ENCODE measurements at regions not wholly inside any gene's neighbourhood (a gene's known extent, or its start where the extent isn't known, plus 50 kb on each side); places are given as distances from the start of the nearest gene placed in this dataset.
"Not testable (repeated sequence)": the region's sequence is repeated elsewhere in the genome, so short reads cannot be mapped to it uniquely, and the experiment has no call there.

GRCh38 chr7:142523821-142524460, 225.3 kb upstream of the PRSS1 start:
- DNase-seq = no peak

GRCh38 chr7:142522735-142523134, 226.5 kb upstream of the PRSS1 start:
- DNase-seq = no peak

GRCh38 chr7:142520885-142521284, 228.4 kb upstream of the PRSS1 start:
- DNase-seq = not testable (repeated sequence)

- not testable (repeated sequence) for DNase-seq
Observed at GRCh38 chr7:142520455-142520854, 228.8 kb upstream of the PRSS1 start.

GRCh38 chr7:142519079-142520078, 229.9 kb upstream of the PRSS1 start:
- DNase-seq = no peak

GRCh38 chr7:142516038-142516501, 233.2 kb upstream of the PRSS1 start:
- peak; percentile 56 for DNase-seq

GRCh38 chr7:142514716-142515115, 234.6 kb upstream of the PRSS1 start:
- not testable (repeated sequence) for DNase-seq

- no peak for DNase-seq
Observed at GRCh38 chr7:142513178-142513955, 235.9 kb upstream of the PRSS1 start.

GRCh38 chr7:142511801-142512200, 237.5 kb upstream of the PRSS1 start:
- DNase-seq = no peak

GRCh38 chr7:142511374-142511773, 237.9 kb upstream of the PRSS1 start:
- no peak for DNase-seq

GRCh38 chr7:142509235-142509634, 240.0 kb upstream of the PRSS1 start:
- not testable (repeated sequence) for DNase-seq

- DNase-seq = no peak
Observed at GRCh38 chr7:142508251-142508650, 241.0 kb upstream of the PRSS1 start.

- no peak for DNase-seq
Observed at GRCh38 chr7:142507799-142508198, 241.5 kb upstream of the PRSS1 start.

- not testable (repeated sequence) for DNase-seq
Observed at GRCh38 chr7:142507066-142507465, 242.2 kb upstream of the PRSS1 start.

GRCh38 chr7:142506601-142507000, 242.7 kb upstream of the PRSS1 start:
- no peak for DNase-seq

GRCh38 chr7:142503949-142504348, 245.3 kb upstream of the PRSS1 start:
- DNase-seq = not testable (repeated sequence)

GRCh38 chr7:142503036-142503435, 245.2 kb upstream of the PRSS58 start:
- DNase-seq = no peak

- DNase-seq = no peak
Observed at GRCh38 chr7:142501434-142501833, 243.6 kb upstream of the PRSS58 start.

GRCh38 chr7:142500366-142500765, 242.5 kb upstream of the PRSS58 start:
- DNase-seq = no peak

- no peak for DNase-seq
Observed at GRCh38 chr7:142499635-142500034, 241.8 kb upstream of the PRSS58 start.

GRCh38 chr7:142498364-142498763, 240.5 kb upstream of the PRSS58 start:
- DNase-seq = no peak

GRCh38 chr7:142496545-142496991, 238.7 kb upstream of the PRSS58 start:
- DNase-seq = peak; percentile 2

GRCh38 chr7:142495879-142496278, 238.0 kb upstream of the PRSS58 start:
- not testable (repeated sequence) for DNase-seq
